Lung microvascular endothelial cell (primary cell): ENCODE measurements at regions not wholly inside any gene's neighbourhood (a gene's known extent, or its start where the extent isn't known, plus 50 kb on each side); places are given as distances from the start of the nearest gene placed in this dataset.
A peak's percentile ranks its signal among the peaks of the same experiment; 100 is the strongest.

Experiments used
- DNase-seq, 2 donors: peaks; one replicate each; pipeline versions ENCODE4 v3.0.0 to v3.0.0-alpha.2; 2010; ENCODE audit warnings: low read depth in 2 of 2

DNA sequence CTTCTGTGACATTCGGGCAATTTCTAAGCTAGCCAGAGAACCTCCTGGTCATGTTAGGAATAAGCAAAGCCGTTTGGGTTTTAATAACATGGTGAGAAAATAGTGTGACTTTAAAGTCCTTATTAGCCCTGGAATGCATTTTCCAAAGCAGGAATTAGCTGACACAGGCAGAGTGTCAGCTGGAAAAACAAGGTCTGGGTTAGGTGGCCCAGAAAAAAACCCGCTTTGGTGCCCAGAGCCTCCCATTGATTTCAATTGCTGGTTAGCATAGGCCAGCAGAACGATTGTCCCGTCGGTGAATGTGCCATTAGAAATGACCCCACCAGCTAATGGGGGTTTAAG lies 62.1 kb upstream of the CPEB4 start:
- DNase-seq: peak in 1 of 2 donors; percentile 42

DNA sequence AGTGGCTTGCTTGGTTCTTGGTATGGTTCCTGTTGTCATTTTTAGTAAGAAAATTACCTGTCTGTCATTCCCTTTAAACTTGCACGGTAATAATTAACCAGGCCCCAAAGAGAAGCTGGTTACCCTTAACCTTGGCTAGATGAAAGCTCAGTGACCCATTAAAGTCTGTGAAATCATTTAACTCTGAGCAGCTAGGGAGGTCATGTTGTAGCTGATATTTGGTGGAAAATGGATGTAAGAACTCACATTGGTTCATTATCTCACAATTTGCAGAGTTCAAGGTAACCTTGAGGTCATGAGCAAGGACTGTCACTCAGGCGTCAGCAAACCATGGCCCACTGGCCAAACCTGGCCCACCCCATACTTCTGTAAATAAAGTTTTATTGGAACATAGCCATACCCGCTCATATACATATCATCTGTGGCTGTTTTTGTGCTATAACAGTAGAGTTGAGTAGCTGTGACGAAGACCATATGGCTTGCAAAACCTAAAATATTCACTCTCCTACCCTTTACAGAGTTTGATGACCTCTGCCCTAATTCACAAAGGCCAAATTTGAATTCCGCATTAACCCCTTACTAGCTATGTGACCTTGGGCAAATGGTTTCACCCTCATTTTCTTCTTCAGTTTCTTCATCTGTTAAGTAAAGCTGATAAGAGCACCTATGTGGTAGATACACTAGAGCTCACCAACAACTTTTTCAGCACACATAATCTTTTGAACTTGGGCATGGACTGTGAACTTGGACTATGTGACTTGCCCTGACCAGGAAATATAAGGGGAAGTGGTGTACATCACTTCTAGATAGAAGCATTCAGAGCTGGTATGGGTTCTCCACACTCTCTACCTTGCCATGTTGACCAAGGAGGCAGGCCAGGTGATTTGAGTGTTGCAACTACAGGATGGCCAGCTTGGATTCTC lies 61.5 kb upstream of the CPEB4 start:
- no peak for DNase-seq

DNA sequence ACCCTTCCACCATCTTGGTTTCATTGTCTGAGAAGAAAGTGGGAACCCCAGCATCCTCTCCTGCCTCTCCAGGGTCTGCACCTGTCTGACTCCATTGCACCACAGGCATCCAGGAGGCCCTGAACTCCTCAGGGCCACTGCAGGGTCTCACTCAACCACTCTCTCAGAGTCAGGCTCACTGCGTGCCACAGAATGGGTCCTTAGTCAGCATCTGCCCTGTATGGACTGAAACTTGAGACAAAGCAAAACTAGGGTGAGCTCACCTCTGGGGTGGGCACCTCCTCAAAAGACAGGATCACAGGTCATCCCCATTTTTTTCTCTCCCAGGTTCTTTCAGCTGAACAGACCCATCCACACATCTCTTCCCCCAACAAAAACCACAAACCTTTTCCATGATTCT lies 59.2 kb upstream of the CPEB4 start:
- DNase-seq: no peak

DNA sequence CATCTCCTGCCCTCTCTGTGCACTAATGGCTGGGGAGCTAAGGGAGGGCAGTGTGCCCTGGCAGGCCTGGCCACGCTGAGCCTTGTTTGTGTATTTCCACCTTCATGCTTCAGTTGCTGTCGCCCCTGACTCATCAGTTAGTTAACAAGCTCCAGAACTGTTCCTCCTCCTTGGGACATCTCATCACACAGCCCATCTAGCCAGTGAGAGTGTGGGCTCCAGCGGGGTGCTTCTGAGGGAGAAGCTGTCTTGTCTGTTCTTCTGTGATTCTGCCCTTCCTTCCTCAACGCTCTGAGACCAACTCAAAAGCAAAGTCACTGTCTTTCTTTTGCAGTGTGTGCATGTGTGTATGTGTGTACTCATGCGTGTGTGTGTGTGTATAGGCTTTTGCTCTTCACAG lies 58.3 kb upstream of the CPEB4 start:
- no peak for DNase-seq

DNA sequence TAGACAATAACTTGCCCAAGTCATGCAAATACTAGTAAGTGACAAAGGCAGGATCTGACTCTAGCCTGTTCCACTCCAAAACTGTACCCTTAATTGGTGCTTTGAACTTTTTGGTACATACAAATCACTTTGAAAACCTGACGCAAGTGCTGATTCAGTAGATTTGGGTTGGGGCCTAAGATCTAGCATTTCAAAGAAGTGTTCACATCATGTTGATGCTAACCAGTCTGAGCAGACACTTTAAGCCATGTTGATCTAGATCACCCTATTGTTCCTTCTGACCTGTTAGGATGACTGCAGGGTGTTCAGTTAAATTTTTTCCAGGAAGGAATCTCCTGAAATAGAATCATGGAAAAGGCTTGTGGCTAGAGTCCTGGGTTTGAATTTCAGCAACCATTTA lies 57.7 kb upstream of the CPEB4 start:
- no peak for DNase-seq

DNA sequence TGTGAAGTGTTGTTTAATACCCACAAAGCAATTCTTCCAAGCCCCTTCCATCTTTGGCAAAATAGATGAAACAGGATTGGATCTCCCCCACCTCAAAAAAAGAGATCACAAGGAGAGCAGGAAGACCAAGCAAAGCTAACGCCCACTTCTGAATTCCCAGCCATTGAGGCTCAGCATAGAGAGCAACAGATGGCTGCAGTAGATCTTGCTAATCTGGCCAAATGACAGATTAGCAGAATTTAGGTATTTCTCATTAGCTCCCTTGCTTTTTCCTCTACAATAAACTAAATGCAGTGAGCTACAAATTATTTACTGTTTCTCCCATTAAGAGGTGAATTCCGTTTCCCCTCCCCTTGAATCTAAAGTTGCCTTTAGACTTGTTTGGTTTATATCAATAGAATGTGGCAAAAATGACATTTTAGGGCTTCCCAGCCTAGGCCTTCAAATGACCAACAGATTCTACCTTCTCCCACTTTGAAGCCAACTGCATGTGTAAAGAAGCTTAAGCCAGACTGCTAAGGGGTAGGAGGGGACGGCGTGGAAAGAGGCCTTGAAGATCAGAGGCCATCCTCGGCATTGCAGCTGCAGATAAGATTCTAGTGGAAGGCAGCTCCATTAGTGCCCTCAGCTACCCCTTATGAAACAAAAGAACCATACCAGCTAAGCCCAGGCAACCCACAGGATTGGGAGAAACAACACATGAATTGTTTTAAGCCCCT lies 56.8 kb upstream of the CPEB4 start:
- DNase-seq: no peak

DNA sequence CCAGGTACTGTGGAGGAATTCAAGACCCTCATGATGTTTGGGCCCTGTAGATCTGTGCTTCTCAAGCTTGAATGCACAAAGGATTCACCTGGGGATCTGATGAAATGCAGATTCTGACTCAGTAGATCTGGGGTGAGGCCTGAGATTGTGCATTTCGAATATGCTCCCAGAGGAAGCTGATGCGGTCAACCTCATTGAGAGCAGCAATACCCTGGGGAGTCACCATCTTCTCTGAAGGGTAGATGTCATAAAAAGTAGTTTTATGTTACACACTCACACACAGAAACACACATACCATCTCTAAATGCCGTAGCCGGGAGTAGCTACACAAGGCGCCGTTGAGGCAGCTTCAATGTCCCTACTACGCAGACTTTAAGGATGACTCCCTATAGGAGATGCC lies 55.8 kb upstream of the CPEB4 start:
- DNase-seq: no peak

DNA sequence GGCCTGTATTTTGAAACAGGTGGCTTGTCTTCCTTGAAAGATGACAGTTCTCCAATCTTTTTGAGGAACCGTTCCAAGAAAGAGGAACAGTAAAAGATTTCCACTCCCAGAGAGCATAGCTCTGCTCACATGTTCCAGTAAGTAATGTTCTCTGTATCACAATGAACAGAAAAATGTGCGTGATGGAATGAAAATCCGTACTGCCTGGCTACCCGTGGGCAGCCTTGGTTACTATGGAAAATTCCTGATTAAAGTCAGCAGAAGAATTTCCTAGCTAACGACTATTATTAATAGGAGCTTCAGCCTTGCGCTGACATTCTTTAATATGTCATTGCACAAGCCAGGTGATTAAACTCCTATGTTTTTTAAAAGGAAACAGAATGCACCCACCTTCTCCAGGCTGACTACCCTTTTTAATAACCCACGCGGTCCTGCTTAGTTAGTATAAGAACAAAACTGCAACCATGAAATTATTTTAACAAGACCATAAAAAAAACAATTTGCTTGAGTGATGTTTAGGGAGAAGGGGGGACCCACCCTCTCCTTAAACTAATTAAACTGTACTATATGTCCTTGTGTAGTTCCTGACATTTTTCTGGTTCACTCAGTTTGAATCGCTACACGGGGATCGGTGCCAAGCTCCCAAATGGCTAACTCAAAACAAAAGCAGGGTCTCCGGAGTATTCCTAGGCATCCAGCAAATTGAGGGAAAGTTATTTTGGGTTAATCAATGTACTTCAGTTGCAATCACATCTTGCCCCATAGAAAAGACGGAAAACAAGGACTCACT lies 54.8 kb upstream of the CPEB4 start:
- DNase-seq: peak in 1 of 2 donors; percentile 7

DNA sequence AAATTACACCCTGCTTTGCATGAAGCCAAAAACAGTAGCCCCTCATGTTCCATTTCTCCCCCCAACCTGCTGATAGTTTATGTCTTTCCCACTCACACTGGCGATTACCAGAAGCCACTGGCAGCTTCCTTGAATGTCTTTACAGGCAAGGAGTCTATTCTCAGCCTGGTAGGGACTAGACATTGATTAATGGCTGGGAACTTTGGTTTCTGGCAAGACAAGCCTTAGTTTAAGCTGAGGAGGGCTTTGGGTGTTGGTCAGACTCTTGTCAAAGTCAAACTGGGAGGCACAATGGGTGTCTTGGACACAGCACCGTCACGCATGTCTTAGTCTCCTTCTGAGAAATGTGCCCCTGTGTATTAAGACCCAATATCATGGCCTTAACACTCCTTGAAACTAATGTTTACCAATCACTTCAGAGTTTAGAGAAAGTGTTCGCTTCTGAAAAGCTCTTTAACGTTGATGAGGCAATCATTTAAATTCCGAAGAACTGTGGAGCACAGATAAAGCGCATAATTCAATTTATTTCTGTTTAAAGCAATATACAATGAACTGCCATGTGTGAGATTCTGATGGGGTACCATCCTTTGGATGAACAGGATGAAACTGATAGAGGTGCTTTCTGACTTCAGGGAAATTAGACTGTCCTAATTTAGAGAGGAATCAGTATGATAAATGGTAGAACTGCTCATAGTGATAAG lies 53.9 kb upstream of the CPEB4 start:
- DNase-seq: no peak

DNA sequence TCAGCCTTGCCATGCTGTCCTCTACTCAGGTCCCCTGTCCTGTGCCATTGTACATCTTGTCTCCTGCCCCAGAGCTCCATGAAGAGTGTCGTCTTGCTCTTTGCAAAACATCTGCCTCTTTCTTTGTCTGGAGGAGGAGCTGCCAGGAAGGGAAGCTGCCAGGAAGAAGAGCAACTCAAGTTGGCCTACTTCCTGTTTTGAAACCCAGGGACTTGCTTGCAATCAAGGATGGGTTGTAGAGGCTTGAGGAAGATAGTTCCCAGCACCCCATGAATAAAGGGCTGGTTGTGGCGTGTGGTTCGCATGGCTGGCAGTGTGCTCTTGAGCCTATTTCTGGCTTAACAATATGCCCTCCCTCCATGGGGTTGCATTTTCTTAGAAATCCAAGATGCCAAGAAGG lies 53.0 kb upstream of the CPEB4 start:
- no peak for DNase-seq

DNA sequence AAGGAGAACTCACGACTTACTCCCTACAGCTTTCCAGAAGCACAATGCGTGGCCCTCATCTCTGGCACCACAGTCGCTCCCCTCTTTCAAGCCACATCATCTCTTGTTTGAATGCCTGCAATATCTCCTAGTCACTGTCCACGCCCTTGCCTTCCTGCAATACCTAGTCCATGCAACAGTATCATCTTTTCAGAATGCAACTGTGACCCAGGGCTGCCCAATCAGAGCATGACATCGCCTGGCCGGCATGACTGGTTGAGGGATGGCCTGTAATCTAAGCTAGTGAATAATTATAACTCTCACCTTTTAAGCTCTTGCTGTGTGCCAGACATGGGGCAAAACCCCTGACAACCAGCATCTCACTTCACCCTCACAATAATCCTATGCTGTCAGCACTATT lies 52.5 kb upstream of the CPEB4 start:
- DNase-seq: no peak

DNA sequence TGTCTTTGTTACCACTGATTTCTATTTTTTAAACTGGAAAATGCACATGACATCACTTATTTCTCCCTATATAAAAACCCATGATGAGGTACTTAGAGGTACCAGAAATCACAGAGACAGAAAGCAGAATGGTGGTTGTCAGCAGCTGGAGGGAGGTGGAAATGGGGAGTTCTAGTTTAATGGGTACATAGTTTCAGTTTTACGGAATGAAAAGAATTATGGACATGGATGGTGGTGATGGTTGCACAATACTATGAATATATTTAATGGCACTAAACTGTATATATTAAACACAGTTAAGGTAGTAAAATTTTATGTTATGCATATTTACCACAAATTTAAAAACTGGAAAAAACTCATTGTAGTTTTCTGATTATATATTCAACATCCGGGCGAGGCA lies 50.5 kb upstream of the CPEB4 start:
- no peak for DNase-seq
